ENCODE measurements at regions not wholly inside any gene's neighbourhood (a gene's known extent, or its start where the extent isn't known, plus 50 kb on each side); places are given as distances from the start of the nearest gene placed in this dataset.
A peak's percentile ranks its signal among the peaks of the same experiment; 100 is the strongest.

DNA sequence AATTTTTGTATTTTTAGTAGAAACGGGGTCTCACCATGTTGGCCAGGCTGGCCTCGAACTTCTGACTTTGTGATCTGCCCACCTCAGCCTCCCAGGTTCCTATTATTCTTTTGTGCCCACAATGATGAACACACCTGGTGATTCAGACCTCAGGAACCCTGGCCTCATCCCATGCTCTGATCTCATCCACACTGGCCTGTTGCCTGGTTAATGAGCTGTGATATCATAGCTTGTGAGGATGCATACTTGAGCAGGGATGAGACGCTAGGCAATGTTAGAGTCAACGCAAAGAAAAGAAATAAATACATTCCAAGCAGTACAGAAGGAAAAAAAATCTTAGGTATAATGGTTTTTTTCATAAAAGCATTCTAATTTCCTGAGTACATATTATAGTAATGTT is 82.4 kb upstream of the RNF32 start:
- H3K36me3 Mint-ChIP-seq (ENCODE audit: low read depth, unreplicated experiment) = no peaks in the 10 kb centered on the region
- Histone ChIP-seq H3K9me3 (ENCODE audit: insufficient read depth, low read depth, low read length) (no peaks in the 10 kb centered on the region), H3K27ac (ENCODE audit: low read depth, low read length) (no peak overlapping the region), H3K36me3 (ENCODE audit: insufficient read depth, low read length) (no peaks in the 10 kb centered on the region), H3K4me3 (ENCODE audit: insufficient read depth, low read depth, low read length) (no peak overlapping the region), H2AFZ (ENCODE audit: low read depth, low read length) (no peak overlapping the region), H3K4me2 (ENCODE audit: low read length) (no peak overlapping the region), H3K27me3 (ENCODE audit: insufficient read depth, low read length) (no peaks in the 10 kb centered on the region), H3K4me1 (ENCODE audit: insufficient read depth, low read length) (no peaks in the 10 kb centered on the region), H3K79me2 (ENCODE audit: insufficient read depth, low read length) (no peaks in the 10 kb centered on the region), H3K9ac (ENCODE audit: low read length) (no peak overlapping the region), H4K20me1 (ENCODE audit: insufficient read depth, low read length) (no peaks in the 10 kb centered on the region)
- no peaks in the 10 kb centered on the region for H3K27me3 Mint-ChIP-seq (ENCODE audit: low read depth, unreplicated experiment)
- DNase-seq (ENCODE audit: low read depth) (peak; percentile 90), FAIRE-seq (no peak)
- no peak overlapping the region for H3K4me3 Mint-ChIP-seq (ENCODE audit: unreplicated experiment)
- H3K9me3 Mint-ChIP-seq (ENCODE audit: unreplicated experiment) = peaks cover 3% of the 10 kb centered on the region
- TF ChIP-seq, protein P1, sequence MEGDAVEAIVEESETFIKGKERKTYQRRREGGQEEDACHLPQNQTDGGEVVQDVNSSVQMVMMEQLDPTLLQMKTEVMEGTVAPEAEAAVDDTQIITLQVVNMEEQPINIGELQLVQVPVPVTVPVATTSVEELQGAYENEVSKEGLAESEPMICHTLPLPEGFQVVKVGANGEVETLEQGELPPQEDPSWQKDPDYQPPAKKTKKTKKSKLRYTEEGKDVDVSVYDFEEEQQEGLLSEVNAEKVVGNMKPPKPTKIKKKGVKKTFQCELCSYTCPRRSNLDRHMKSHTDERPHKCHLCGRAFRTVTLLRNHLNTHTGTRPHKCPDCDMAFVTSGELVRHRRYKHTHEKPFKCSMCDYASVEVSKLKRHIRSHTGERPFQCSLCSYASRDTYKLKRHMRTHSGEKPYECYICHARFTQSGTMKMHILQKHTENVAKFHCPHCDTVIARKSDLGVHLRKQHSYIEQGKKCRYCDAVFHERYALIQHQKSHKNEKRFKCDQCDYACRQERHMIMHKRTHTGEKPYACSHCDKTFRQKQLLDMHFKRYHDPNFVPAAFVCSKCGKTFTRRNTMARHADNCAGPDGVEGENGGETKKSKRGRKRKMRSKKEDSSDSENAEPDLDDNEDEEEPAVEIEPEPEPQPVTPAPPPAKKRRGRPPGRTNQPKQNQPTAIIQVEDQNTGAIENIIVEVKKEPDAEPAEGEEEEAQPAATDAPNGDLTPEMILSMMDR (IDR thresholded peaks at IDR 0.05; ENCODE audit: insufficient read depth, low read depth, low read length) = no peak
- no peak for TF ChIP-seq EZH2 (IDR thresholded peaks at IDR 0.05; ENCODE audit: insufficient read depth, low read length)
- H3K4me1 Mint-ChIP-seq (ENCODE audit: low read depth, unreplicated experiment) = no peaks in the 10 kb centered on the region
- peak overlapping the region; percentile 58 for H3K27ac Mint-ChIP-seq (ENCODE audit: unreplicated experiment)

GRCh38 chr7:156556083-156556482 is 84.5 kb upstream of the RNF32 start:
- FAIRE-seq = no peak
- Mint-ChIP-seq H3K4me1 (ENCODE audit: low read depth, unreplicated experiment) (no peaks in the 10 kb centered on the region), H3K27me3 (ENCODE audit: low read depth, unreplicated experiment) (no peaks in the 10 kb centered on the region), H3K27ac (ENCODE audit: unreplicated experiment) (no peak overlapping the region), H3K4me3 (ENCODE audit: unreplicated experiment) (no peak overlapping the region), H3K36me3 (ENCODE audit: low read depth, unreplicated experiment) (no peaks in the 10 kb centered on the region), H3K9me3 (ENCODE audit: unreplicated experiment) (no peaks in the 10 kb centered on the region)
- TF ChIP-seq EZH2 (IDR thresholded peaks at IDR 0.05; ENCODE audit: insufficient read depth, low read length) = no peak
- TF ChIP-seq, protein P1 (IDR thresholded peaks at IDR 0.05; ENCODE audit: insufficient read depth, low read depth, low read length) = no peak
- Histone ChIP-seq H3K4me2 (ENCODE audit: low read length) (no peak overlapping the region), H2AFZ (ENCODE audit: low read depth, low read length) (no peak overlapping the region), H3K4me3 (ENCODE audit: insufficient read depth, low read depth, low read length) (no peak overlapping the region), H3K27me3 (ENCODE audit: insufficient read depth, low read length) (no peaks in the 10 kb centered on the region), H3K79me2 (ENCODE audit: insufficient read depth, low read length) (no peaks in the 10 kb centered on the region), H3K36me3 (ENCODE audit: insufficient read depth, low read length) (no peaks in the 10 kb centered on the region), H3K9me3 (ENCODE audit: insufficient read depth, low read depth, low read length) (no peaks in the 10 kb centered on the region), H3K4me1 (ENCODE audit: insufficient read depth, low read length) (no peaks in the 10 kb centered on the region), H3K27ac (ENCODE audit: low read depth, low read length) (no peak overlapping the region), H4K20me1 (ENCODE audit: insufficient read depth, low read length) (no peaks in the 10 kb centered on the region), H3K9ac (ENCODE audit: low read length) (no peak overlapping the region)
- no peak for DNase-seq (ENCODE audit: low read depth)

DNA sequence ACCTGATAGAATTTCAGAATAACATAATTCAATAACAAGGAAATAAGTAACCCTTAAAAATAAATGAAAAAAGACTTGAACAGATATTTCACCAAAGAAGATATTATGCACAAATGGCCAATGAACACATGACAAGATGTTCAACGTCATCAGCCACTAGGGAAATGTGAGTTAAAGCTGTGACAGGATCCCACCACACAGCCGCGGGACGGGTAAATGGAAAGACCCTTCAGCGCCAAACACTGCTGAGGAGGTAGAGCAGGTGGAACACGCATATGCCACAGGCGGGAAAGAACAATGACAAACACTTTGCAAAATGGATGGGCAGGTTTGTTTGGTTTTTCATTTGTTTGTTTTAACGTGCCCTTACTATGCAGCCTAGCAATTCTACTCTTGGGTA is 86.1 kb upstream of the RNF32 start:
- Histone ChIP-seq H3K79me2 (ENCODE audit: insufficient read depth, low read length) (no peaks in the 10 kb centered on the region), H3K4me2 (ENCODE audit: low read length) (no peak overlapping the region), H3K27ac (ENCODE audit: low read depth, low read length) (no peak overlapping the region), H3K36me3 (ENCODE audit: insufficient read depth, low read length) (no peaks in the 10 kb centered on the region), H2AFZ (ENCODE audit: low read depth, low read length) (no peak overlapping the region), H3K27me3 (ENCODE audit: insufficient read depth, low read length) (no peaks in the 10 kb centered on the region), H3K9me3 (ENCODE audit: insufficient read depth, low read depth, low read length) (no peaks in the 10 kb centered on the region), H4K20me1 (ENCODE audit: insufficient read depth, low read length) (no peaks in the 10 kb centered on the region), H3K9ac (ENCODE audit: low read length) (no peak overlapping the region), H3K4me3 (ENCODE audit: insufficient read depth, low read depth, low read length) (no peak overlapping the region), H3K4me1 (ENCODE audit: insufficient read depth, low read length) (no peaks in the 10 kb centered on the region)
- no peak for DNase-seq (ENCODE audit: low read depth)
- no peak overlapping the region for H3K4me3 Mint-ChIP-seq (ENCODE audit: unreplicated experiment)
- H3K9me3 Mint-ChIP-seq (ENCODE audit: unreplicated experiment) = peaks cover 4% of the 10 kb centered on the region
- peaks cover under 1% of the 10 kb centered on the region for H3K36me3 Mint-ChIP-seq (ENCODE audit: low read depth, unreplicated experiment)
- TF ChIP-seq, protein P1 (IDR thresholded peaks at IDR 0.05; ENCODE audit: insufficient read depth, low read depth, low read length) = no peak
- TF ChIP-seq EZH2 (IDR thresholded peaks at IDR 0.05; ENCODE audit: insufficient read depth, low read length) = no peak
- no peaks in the 10 kb centered on the region for H3K27me3 Mint-ChIP-seq (ENCODE audit: low read depth, unreplicated experiment)
- no peak overlapping the region for H3K27ac Mint-ChIP-seq (ENCODE audit: unreplicated experiment)
- no peak for FAIRE-seq
- H3K4me1 Mint-ChIP-seq (ENCODE audit: low read depth, unreplicated experiment) = no peaks in the 10 kb centered on the region
